ENCODE measurements at regions not wholly inside any gene's neighbourhood (a gene's known extent, or its start where the extent isn't known, plus 50 kb on each side); places are given as distances from the start of the nearest gene placed in this dataset.

- TF ChIP-seq RFX5 (IDR thresholded peaks at IDR 0.05; ENCODE audit: low read depth, low read length) (no peak), GATAD2B (conservative IDR thresholded peaks at IDR 0.05; ENCODE audit: low read depth) (0 out of 2 replicates have a peak, but pooled peaks have one; percentile 34), NR2C1 (IDR thresholded peaks at IDR 0.05) (0 out of 2 replicates have a peak, but pooled peaks have one; percentile 45), ZNF384 (IDR thresholded peaks at IDR 0.05; ENCODE audit: borderline replicate concordance, low read depth, low read length) (no peak), TCF12 (IDR thresholded peaks at IDR 0.05; ENCODE audit: low read depth, low read length) (peak; percentile 77), BHLHE40 (IDR thresholded peaks at IDR 0.05; ENCODE audit: borderline replicate concordance in 1 of 2, low read depth in 2 of 2, low read length in 1 of 2) (peak; percentile 92 to 98), RAD51 (IDR thresholded peaks at IDR 0.05) (peak; percentile 89), CBX3 (IDR thresholded peaks at IDR 0.05; ENCODE audit: borderline replicate concordance, low read depth) (no peak), ETV6 (conservative IDR thresholded peaks at IDR 0.05 in 1 of 2, IDR thresholded peaks at IDR 0.05 in 1 of 2; ENCODE audit: borderline replicate concordance in 1 of 2, low read depth in 1 of 2) (0 out of 4 replicates have a peak, but pooled peaks of 1 of the 2 experiments have one; percentile 19), FOXM1 (IDR thresholded peaks at IDR 0.05; ENCODE audit: low read depth, low read length) (peak; percentile 61; the same call in 1 of the 2 replicates), BCL11A (IDR thresholded peaks at IDR 0.05; ENCODE audit: low read depth, low read length) (peak; percentile 90), RB1 (IDR thresholded peaks at IDR 0.05; ENCODE audit: borderline replicate concordance) (no peak), RELA (IDR thresholded peaks at IDR 0.05; ENCODE audit: borderline replicate concordance, partially characterized antibody) (no peak), BMI1 (IDR thresholded peaks at IDR 0.05; ENCODE audit: borderline replicate concordance) (peak; percentile 25; the same call in 1 of the 2 replicates), SKIL (IDR thresholded peaks at IDR 0.05; ENCODE audit: low read depth, poor library complexity, severe bottlenecking) (peak; percentile 80), MLLT1 (IDR thresholded peaks at IDR 0.05) (peak; percentile 69; the same call in 1 of the 2 replicates), HDGF (IDR thresholded peaks at IDR 0.05) (no peak), CREM (IDR thresholded peaks at IDR 0.05; ENCODE audit: low read depth) (peak; percentile 17; the same call in 1 of the 2 replicates), CEBPB (IDR thresholded peaks at IDR 0.05; ENCODE audit: borderline replicate concordance in 1 of 2, low read depth in 2 of 2, low read length in 2 of 2) (no peak), JUNB (IDR thresholded peaks at IDR 0.05) (peak; percentile 32)
Observed at GRCh38 chr2:14306268-14306861, 326.2 kb upstream of the LRATD1 start (continued).
